Fibroblast of mammary gland (primary cell): ENCODE measurements at regions not wholly inside any gene's neighbourhood (a gene's known extent, or its start where the extent isn't known, plus 50 kb on each side); places are given as distances from the start of the nearest gene placed in this dataset.

Experiments used
- DNase-seq: peaks from one replicate; pipeline ENCODE4 v3.0.0-alpha.2; 2010; ENCODE audit warnings: low read depth
- H3K4me3 ChIP-seq: 2 replicates; pipeline ENCODE4 v1.5.1; 2011; ENCODE audit warnings: low read depth, mild to moderate bottlenecking, low read length, moderate library complexity; ENCODE audit not compliant: control insufficient read depth
- TF ChIP-seq, protein P1 (sequence below): conservative IDR thresholded peaks from 2 replicates; pipeline ENCODE4 v1.5.1; 2011; ENCODE audit warnings: low read depth, low read length, inconsistent platforms; ENCODE audit not compliant: control insufficient read depth, insufficient read depth

DNA sequence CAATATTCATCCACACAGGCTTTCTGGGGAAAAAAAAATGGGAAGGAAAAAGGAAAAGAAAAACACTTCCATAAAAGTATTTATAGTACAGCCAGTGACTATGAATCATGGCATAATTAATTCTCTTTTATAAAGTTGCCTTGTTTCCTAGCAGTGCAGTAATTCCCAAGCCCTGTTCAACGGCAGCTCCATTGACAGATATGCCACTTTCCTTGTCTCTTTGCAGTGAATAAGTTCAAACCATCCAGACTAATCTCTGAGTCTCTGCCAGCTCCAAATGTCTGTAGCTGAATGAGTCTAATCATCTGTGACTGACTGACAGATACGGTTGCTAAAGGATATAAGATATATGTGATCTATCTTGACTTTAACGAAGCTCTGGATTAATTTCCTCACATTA lies 52.9 kb upstream of the KCNJ16 start:
- TF ChIP-seq, protein P1, sequence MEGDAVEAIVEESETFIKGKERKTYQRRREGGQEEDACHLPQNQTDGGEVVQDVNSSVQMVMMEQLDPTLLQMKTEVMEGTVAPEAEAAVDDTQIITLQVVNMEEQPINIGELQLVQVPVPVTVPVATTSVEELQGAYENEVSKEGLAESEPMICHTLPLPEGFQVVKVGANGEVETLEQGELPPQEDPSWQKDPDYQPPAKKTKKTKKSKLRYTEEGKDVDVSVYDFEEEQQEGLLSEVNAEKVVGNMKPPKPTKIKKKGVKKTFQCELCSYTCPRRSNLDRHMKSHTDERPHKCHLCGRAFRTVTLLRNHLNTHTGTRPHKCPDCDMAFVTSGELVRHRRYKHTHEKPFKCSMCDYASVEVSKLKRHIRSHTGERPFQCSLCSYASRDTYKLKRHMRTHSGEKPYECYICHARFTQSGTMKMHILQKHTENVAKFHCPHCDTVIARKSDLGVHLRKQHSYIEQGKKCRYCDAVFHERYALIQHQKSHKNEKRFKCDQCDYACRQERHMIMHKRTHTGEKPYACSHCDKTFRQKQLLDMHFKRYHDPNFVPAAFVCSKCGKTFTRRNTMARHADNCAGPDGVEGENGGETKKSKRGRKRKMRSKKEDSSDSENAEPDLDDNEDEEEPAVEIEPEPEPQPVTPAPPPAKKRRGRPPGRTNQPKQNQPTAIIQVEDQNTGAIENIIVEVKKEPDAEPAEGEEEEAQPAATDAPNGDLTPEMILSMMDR: no peak
- no peak for DNase-seq
- H3K4me3 ChIP-seq: no peak overlapping the region

DNA sequence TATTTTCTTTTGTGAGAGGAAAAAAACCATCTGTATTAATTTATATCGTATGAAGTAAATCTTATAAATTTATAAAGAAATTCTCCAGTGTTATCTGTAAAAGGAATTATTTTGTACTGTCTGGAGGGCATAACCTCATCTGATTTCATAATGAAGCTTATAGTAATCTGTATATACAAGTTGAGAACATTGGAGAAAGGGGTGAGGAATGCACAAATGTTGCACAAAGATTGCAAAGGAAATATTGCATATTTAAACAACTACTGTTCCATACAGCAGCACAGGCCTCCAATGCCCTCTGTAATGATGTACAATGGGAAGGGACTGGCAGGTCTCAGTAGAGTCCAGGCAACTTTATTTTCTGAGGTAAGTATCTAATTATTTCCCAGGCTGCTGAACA lies 50.8 kb upstream of the KCNJ16 start:
- DNase-seq: no peak
- TF ChIP-seq, protein P1: no peak
- no peak overlapping the region for H3K4me3 ChIP-seq
